Gastroesophageal sphincter (tissue), 4 donors: ENCODE measurements at regions not wholly inside any gene's neighbourhood (a gene's known extent, or its start where the extent isn't known, plus 50 kb on each side); places are given as distances from the start of the nearest gene placed in this dataset.

Source experiments
- ATAC-seq: fragments of 150-250 bp; one replicate; pipeline ENCODE4 v1.9.1; 2016; ENCODE audit warnings: mild to moderate bottlenecking, moderate library complexity
- H3K27ac ChIP-seq, 4 donors: fragments of 200-600 bp; sonication (generic) in 3 of 4; 1 replicate in 3 of 4; 2 replicates in 1 of 4; pipeline ENCODE4 v1.5.1; 2016 to 2019
- H3K27me3 ChIP-seq: fragments of 200-600 bp; sonication (generic); one replicate; pipeline ENCODE4 v1.5.1; 2019
- H3K36me3 ChIP-seq, 2 donors: fragments of 200-600 bp; sonication (generic); one replicate each; pipeline ENCODE4 v1.5.1; 2019; ENCODE audit warnings: control low read depth in 1 of 2
- H3K4me1 ChIP-seq, 3 donors: fragments of 200-600 bp; sonication (generic); 1 replicate in 2 of 3; 2 replicates in 1 of 3; pipeline ENCODE4 v1.5.1; 2016 to 2019; ENCODE audit warnings: control low read depth in 2 of 3
- H3K4me3 ChIP-seq, 2 donors: fragments of 200-600 bp; sonication (generic); one replicate each; pipeline ENCODE4 v1.5.1; 2019; ENCODE audit warnings: mild to moderate bottlenecking in 1 of 2, moderate library complexity in 1 of 2
- H3K9me3 ChIP-seq, 3 donors: fragments of 200-600 bp; sonication (generic); one replicate each; pipeline ENCODE4 v1.5.1; 2017 to 2019; ENCODE audit warnings: control low read depth in 2 of 3
- CTCF ChIP-seq, 4 experiments: fragments of 200-600 bp in 2 of 4; fragments of 450-650 bp in 2 of 4; sonication (generic) in 1 of 4; IDR thresholded peaks; one replicate each; pipeline ENCODE4 v1.5.1; 2017 to 2019; ENCODE audit warnings: antibody characterized with exemption in 4 of 4, mild to moderate bottlenecking in 2 of 4, moderate library complexity in 2 of 4
- EP300 ChIP-seq: sonication (generic); formaldehyde crosslinking; IDR thresholded peaks from one replicate; pipeline ENCODE4 v1.6.1; 2017; ENCODE audit warnings: antibody characterized with exemption, mild to moderate bottlenecking
- POLR2A ChIP-seq, 2 donors: fragments of 450-650 bp; IDR thresholded peaks; one replicate each; pipeline ENCODE4 v1.6.1; 2017; ENCODE audit warnings: antibody characterized with exemption in 2 of 2, mild to moderate bottlenecking in 2 of 2, moderate library complexity in 1 of 2
- POLR2AphosphoS5 ChIP-seq: sonication (generic); formaldehyde crosslinking; IDR thresholded peaks from one replicate; pipeline ENCODE4 v1.6.1; 2017; ENCODE audit warnings: antibody characterized with exemption
- WGBS, 2 donors: methylation state at CpG; one replicate each; pipeline ENCODE4 v1.1.5; 2018; ENCODE audit warnings: low coverage in 1 of 2; 5-methylcytosine and 5-hydroxymethylcytosine counted together

DNA sequence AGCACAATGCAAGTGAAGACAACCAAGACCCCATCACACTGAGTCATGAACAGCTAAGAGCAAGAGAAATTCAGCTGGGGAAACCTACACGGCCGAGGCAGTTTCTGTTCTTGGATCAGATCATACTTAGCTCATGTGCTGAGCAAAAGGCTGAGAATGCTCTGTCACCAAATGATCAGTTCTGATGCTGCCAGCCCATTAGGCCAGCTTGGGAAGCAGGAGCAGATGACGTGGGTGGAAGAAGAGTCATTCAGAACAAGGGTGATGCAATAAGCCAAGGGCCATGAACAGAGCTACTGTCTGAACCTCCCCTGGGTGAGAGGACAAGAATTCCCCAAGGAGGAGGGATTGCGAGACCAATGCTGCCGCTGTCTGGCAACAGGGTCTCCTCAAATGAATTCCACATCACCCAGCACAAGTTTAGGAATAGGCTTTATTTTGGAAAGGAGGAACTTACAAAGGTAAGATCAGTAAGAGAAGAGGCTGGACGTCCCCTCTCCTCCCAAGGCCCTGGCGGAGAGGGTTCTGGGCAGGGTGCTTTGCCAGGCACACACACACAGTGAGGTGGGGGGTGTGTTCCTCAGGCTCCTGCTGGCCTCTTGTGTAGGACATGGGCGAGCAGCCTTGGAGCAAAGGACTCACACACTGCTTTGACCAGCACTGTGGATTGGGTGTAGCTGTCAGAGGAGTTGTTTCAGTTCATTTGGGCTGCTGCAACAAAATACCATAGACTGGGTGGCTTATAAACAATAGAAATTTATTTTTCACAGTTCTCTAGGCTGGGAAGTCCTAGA, 65.6 kb upstream of the CTXND1 start:
- Histone ChIP-seq H3K27ac (no peak overlapping the region), H3K9me3 (no peaks in the 10 kb centered on the region), H3K4me3 (no peak overlapping the region), H3K36me3 (no peaks in the 10 kb centered on the region), H3K27me3 (peaks cover 20% of the 10 kb centered on the region), H3K4me1 (no peaks in the 10 kb centered on the region)
- 49 to 60% methylated on average over 4 to 7 of the region's 8 CpGs for WGBS, 2 donors
- TF ChIP-seq CTCF (IDR thresholded peaks at IDR 0.05) = no peak
- TF ChIP-seq POLR2AphosphoS5 = peak; percentile 50
- no peak for TF ChIP-seq EP300
- TF ChIP-seq POLR2A (IDR thresholded peaks at IDR 0.05) = no peak
- ATAC-seq = peak; percentile 51

DNA sequence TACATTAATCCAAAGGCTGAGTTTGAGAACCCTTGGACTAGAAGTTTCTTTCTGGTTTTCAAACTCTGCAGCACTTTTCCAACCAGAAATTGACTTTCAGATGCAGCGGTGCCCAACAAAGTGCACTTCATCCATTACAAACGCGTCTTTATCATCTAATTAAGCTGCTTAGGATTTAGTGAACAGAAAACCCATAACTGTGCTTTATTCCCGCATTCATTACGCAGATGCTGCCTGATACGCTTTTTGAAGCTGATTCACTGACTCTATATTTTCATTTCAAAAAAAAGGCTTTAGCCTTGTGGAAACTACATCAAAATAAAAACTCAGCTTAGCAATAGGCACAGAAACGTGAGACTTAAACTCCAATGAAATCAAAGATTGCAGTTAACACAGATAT, 69.8 kb upstream of the CTXND1 start:
- Histone ChIP-seq H3K27me3 (peaks cover 15% of the 10 kb centered on the region), H3K4me3 (no peak overlapping the region), H3K27ac (no peak overlapping the region), H3K36me3 (no peaks in the 10 kb centered on the region), H3K9me3 (no peaks in the 10 kb centered on the region), H3K4me1 (peaks cover 0 to 5% (median 0%) of the 10 kb centered on the region in 3 donors)
- no peak for ATAC-seq
- 87 to 91% methylated on average over 6 to 7 of the region's 7 CpGs for WGBS, 2 donors
- TF ChIP-seq POLR2AphosphoS5 (no peak), POLR2A (IDR thresholded peaks at IDR 0.05) (no peak), EP300 (no peak), CTCF (IDR thresholded peaks at IDR 0.05) (no peak)

DNA sequence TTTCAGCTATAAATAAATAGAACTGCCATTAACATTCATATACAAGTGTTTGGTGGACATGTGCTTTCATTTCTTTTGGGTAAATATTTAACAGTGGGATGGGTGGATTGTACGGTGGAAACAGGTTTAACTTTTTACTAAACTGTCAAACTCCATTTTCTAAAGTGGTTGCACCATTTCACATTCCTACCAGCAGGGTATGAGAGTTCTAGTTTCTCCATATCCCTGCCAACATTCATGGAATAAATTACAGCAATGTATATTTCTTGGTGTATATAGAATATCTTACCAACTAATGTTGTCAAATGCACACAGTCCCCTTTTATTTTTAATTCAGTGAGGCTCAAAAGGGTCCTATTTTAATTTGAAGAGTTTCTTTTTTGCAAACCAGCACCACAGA, 71.3 kb upstream of the CTXND1 start:
- no peak for TF ChIP-seq EP300
- peak in 1 of 4 experiments; percentile 6 for TF ChIP-seq CTCF (IDR thresholded peaks at IDR 0.05)
- H3K27me3 ChIP-seq = peaks cover 6% of the 10 kb centered on the region
- peaks cover 0 to 5% (median 0%) of the 10 kb centered on the region in 3 donors for H3K4me1 ChIP-seq
- WGBS, 2 donors = 60 to 100% methylated on average over 1 of the region's 1 CpG
- H3K27ac ChIP-seq = no peak overlapping the region
- H3K9me3 ChIP-seq = no peaks in the 10 kb centered on the region
- H3K4me3 ChIP-seq = no peak overlapping the region
- H3K36me3 ChIP-seq = no peaks in the 10 kb centered on the region
- no peak for ATAC-seq

GRCh38 chr15:80324545-80325080, 72.6 kb upstream of the CTXND1 start:
- no peaks in the 10 kb centered on the region for H3K9me3 ChIP-seq
- peaks cover 6% of the 10 kb centered on the region for H3K27me3 ChIP-seq
- 17 to 23% methylated on average over 1 to 3 of the region's 3 CpGs for WGBS, 2 donors
- ATAC-seq = no peak
- peaks cover 0 to 5% (median 0%) of the 10 kb centered on the region in 3 donors for H3K4me1 ChIP-seq
- no peak overlapping the region for H3K27ac ChIP-seq
- TF ChIP-seq POLR2AphosphoS5 (no peak), EP300 (no peak), CTCF (IDR thresholded peaks at IDR 0.05) (no peak), POLR2A (IDR thresholded peaks at IDR 0.05) (no peak)
- H3K36me3 ChIP-seq = no peaks in the 10 kb centered on the region
- H3K4me3 ChIP-seq = no peak overlapping the region

- Histone ChIP-seq H3K4me3 (no peak overlapping the region), H3K36me3 (no peaks in the 10 kb centered on the region), H3K27ac (no peak overlapping the region), H3K27me3 (peaks cover 6% of the 10 kb centered on the region), H3K4me1 (peaks cover 0 to 5% (median 0%) of the 10 kb centered on the region in 3 donors), H3K9me3 (no peaks in the 10 kb centered on the region)
- no peak for ATAC-seq
- 25 to 37% methylated on average over 8 of the region's 8 CpGs for WGBS, 2 donors
- no peak for TF ChIP-seq POLR2A (IDR thresholded peaks at IDR 0.05)
- TF ChIP-seq CTCF (IDR thresholded peaks at IDR 0.05) = no peak
- TF ChIP-seq EP300 = no peak
- no peak for TF ChIP-seq POLR2AphosphoS5
Observed at GRCh38 chr15:80325206-80325605, 73.2 kb upstream of the CTXND1 start.
